ENCODE measurements at regions not wholly inside any gene's neighbourhood (a gene's known extent, or its start where the extent isn't known, plus 50 kb on each side); places are given as distances from the start of the nearest gene placed in this dataset.

- H3K27me3 ChIP-seq (ENCODE audit: insufficient read depth, low read length): no peaks in the 10 kb centered on the region
- no peaks in the 10 kb centered on the region for H3K4me1 ChIP-seq (ENCODE audit: insufficient read depth, low read length)
- H3K9me3 ChIP-seq (ENCODE audit: insufficient read depth, low read depth, low read length): no peaks in the 10 kb centered on the region
- no peak overlapping the region for H3K9ac ChIP-seq (ENCODE audit: low read depth, low read length)
- no peak overlapping the region for H3K27ac ChIP-seq (ENCODE audit: low read length)
- H3K4me3 ChIP-seq (ENCODE audit: low read length): no peak overlapping the region
- H3K36me3 ChIP-seq (ENCODE audit: insufficient read depth, low read depth, low read length): no peaks in the 10 kb centered on the region
These were observed 1147.9 kb downstream of the NLGN4X start for GRCh38 chrX:5080791-5081190.

- Histone ChIP-seq H3K4me3 (ENCODE audit: low read length) (no peak overlapping the region), H3K9me3 (ENCODE audit: insufficient read depth, low read depth, low read length) (no peaks in the 10 kb centered on the region), H3K4me1 (ENCODE audit: insufficient read depth, low read length) (no peaks in the 10 kb centered on the region), H3K9ac (ENCODE audit: low read depth, low read length) (no peak overlapping the region), H3K27me3 (ENCODE audit: insufficient read depth, low read length) (no peaks in the 10 kb centered on the region), H3K27ac (ENCODE audit: low read length) (no peak overlapping the region), H3K36me3 (ENCODE audit: insufficient read depth, low read depth, low read length) (no peaks in the 10 kb centered on the region)
These were observed 1160.1 kb downstream of the NLGN4X start for GRCh38 chrX:5068550-5068949.

- H3K27me3 ChIP-seq (ENCODE audit: insufficient read depth, low read length): no peaks in the 10 kb centered on the region
- no peak overlapping the region for H3K9ac ChIP-seq (ENCODE audit: low read depth, low read length)
- no peak overlapping the region for H3K27ac ChIP-seq (ENCODE audit: low read length)
- no peaks in the 10 kb centered on the region for H3K9me3 ChIP-seq (ENCODE audit: insufficient read depth, low read depth, low read length)
- H3K36me3 ChIP-seq (ENCODE audit: insufficient read depth, low read depth, low read length): no peaks in the 10 kb centered on the region
- H3K4me1 ChIP-seq (ENCODE audit: insufficient read depth, low read length): no peaks in the 10 kb centered on the region; the same call in 1 of the 2 replicates
- H3K4me3 ChIP-seq (ENCODE audit: low read length): no peak overlapping the region
These were observed 1170.9 kb downstream of the NLGN4X start for GRCh38 chrX:5057786-5058185.

- Histone ChIP-seq H3K4me3 (ENCODE audit: low read length) (no peak overlapping the region), H3K9ac (ENCODE audit: low read depth, low read length) (no peak overlapping the region), H3K36me3 (ENCODE audit: insufficient read depth, low read depth, low read length) (no peaks in the 10 kb centered on the region), H3K4me1 (ENCODE audit: insufficient read depth, low read length) (no peaks in the 10 kb centered on the region; the same call in 1 of the 2 replicates), H3K27ac (ENCODE audit: low read length) (no peak overlapping the region), H3K9me3 (ENCODE audit: insufficient read depth, low read depth, low read length) (no peaks in the 10 kb centered on the region), H3K27me3 (ENCODE audit: insufficient read depth, low read length) (no peaks in the 10 kb centered on the region)
These were observed 1173.8 kb downstream of the NLGN4X start for GRCh38 chrX:5054852-5055251.

GRCh38 chrX:5051831-5052491 is 1176.7 kb downstream of the NLGN4X start:
- no peak overlapping the region for H3K27ac ChIP-seq (ENCODE audit: low read length)
- no peaks in the 10 kb centered on the region for H3K27me3 ChIP-seq (ENCODE audit: insufficient read depth, low read length)
- H3K4me1 ChIP-seq (ENCODE audit: insufficient read depth, low read length): no peaks in the 10 kb centered on the region
- no peak overlapping the region for H3K4me3 ChIP-seq (ENCODE audit: low read length)
- no peak overlapping the region for H3K9ac ChIP-seq (ENCODE audit: low read depth, low read length)
- no peaks in the 10 kb centered on the region for H3K9me3 ChIP-seq (ENCODE audit: insufficient read depth, low read depth, low read length)
- no peaks in the 10 kb centered on the region for H3K36me3 ChIP-seq (ENCODE audit: insufficient read depth, low read depth, low read length)

- no peaks in the 10 kb centered on the region for H3K36me3 ChIP-seq (ENCODE audit: insufficient read depth, low read depth, low read length)
- H3K4me3 ChIP-seq (ENCODE audit: low read length): no peak overlapping the region
- H3K27me3 ChIP-seq (ENCODE audit: insufficient read depth, low read length): no peaks in the 10 kb centered on the region
- no peak overlapping the region for H3K27ac ChIP-seq (ENCODE audit: low read length)
- no peaks in the 10 kb centered on the region for H3K9me3 ChIP-seq (ENCODE audit: insufficient read depth, low read depth, low read length)
- no peaks in the 10 kb centered on the region for H3K4me1 ChIP-seq (ENCODE audit: insufficient read depth, low read length)
- no peak overlapping the region for H3K9ac ChIP-seq (ENCODE audit: low read depth, low read length)
These were observed 1186.1 kb downstream of the NLGN4X start for GRCh38 chrX:5042563-5042962.

- Histone ChIP-seq H3K9me3 (ENCODE audit: insufficient read depth, low read depth, low read length) (no peaks in the 10 kb centered on the region), H3K27me3 (ENCODE audit: insufficient read depth, low read length) (no peaks in the 10 kb centered on the region), H3K36me3 (ENCODE audit: insufficient read depth, low read depth, low read length) (no peaks in the 10 kb centered on the region), H3K4me1 (ENCODE audit: insufficient read depth, low read length) (no peaks in the 10 kb centered on the region), H3K27ac (ENCODE audit: low read length) (no peak overlapping the region), H3K4me3 (ENCODE audit: low read length) (no peak overlapping the region), H3K9ac (ENCODE audit: low read depth, low read length) (no peak overlapping the region)
These were observed 1196.9 kb downstream of the NLGN4X start for GRCh38 chrX:5031792-5032191.

GRCh38 chrX:5015451-5015850 is 1213.2 kb downstream of the NLGN4X start:
- Histone ChIP-seq H3K27me3 (ENCODE audit: insufficient read depth, low read length) (no peaks in the 10 kb centered on the region), H3K9ac (ENCODE audit: low read depth, low read length) (no peak overlapping the region), H3K27ac (ENCODE audit: low read length) (no peak overlapping the region), H3K9me3 (ENCODE audit: insufficient read depth, low read depth, low read length) (no peaks in the 10 kb centered on the region), H3K36me3 (ENCODE audit: insufficient read depth, low read depth, low read length) (no peaks in the 10 kb centered on the region), H3K4me1 (ENCODE audit: insufficient read depth, low read length) (no peaks in the 10 kb centered on the region), H3K4me3 (ENCODE audit: low read length) (no peak overlapping the region)

- Histone ChIP-seq H3K36me3 (ENCODE audit: insufficient read depth, low read depth, low read length) (no peaks in the 10 kb centered on the region), H3K4me3 (ENCODE audit: low read length) (no peak overlapping the region), H3K27me3 (ENCODE audit: insufficient read depth, low read length) (no peaks in the 10 kb centered on the region), H3K9ac (ENCODE audit: low read depth, low read length) (no peak overlapping the region), H3K9me3 (ENCODE audit: insufficient read depth, low read depth, low read length) (no peaks in the 10 kb centered on the region), H3K27ac (ENCODE audit: low read length) (no peak overlapping the region), H3K4me1 (ENCODE audit: insufficient read depth, low read length) (no peaks in the 10 kb centered on the region)
These were observed 1233.8 kb downstream of the NLGN4X start for GRCh38 chrX:4994855-4995254.

- H3K9me3 ChIP-seq (ENCODE audit: insufficient read depth, low read depth, low read length): no peaks in the 10 kb centered on the region
- no peaks in the 10 kb centered on the region for H3K4me1 ChIP-seq (ENCODE audit: insufficient read depth, low read length)
- H3K36me3 ChIP-seq (ENCODE audit: insufficient read depth, low read depth, low read length): no peaks in the 10 kb centered on the region
- H3K27me3 ChIP-seq (ENCODE audit: insufficient read depth, low read length): no peaks in the 10 kb centered on the region
- no peak overlapping the region for H3K9ac ChIP-seq (ENCODE audit: low read depth, low read length)
- H3K27ac ChIP-seq (ENCODE audit: low read length): no peak overlapping the region
- H3K4me3 ChIP-seq (ENCODE audit: low read length): no peak overlapping the region
These were observed 1250.1 kb downstream of the NLGN4X start for GRCh38 chrX:4978613-4979012.

- Histone ChIP-seq H3K36me3 (ENCODE audit: insufficient read depth, low read depth, low read length) (no peaks in the 10 kb centered on the region), H3K9me3 (ENCODE audit: insufficient read depth, low read depth, low read length) (no peaks in the 10 kb centered on the region), H3K4me1 (ENCODE audit: insufficient read depth, low read length) (no peaks in the 10 kb centered on the region), H3K27ac (ENCODE audit: low read length) (no peak overlapping the region), H3K4me3 (ENCODE audit: low read length) (no peak overlapping the region), H3K9ac (ENCODE audit: low read depth, low read length) (no peak overlapping the region), H3K27me3 (ENCODE audit: insufficient read depth, low read length) (no peaks in the 10 kb centered on the region)
These were observed 1257.0 kb downstream of the NLGN4X start for GRCh38 chrX:4971646-4972045.

GRCh38 chrX:4964112-4964511 is 1250.7 kb upstream of the PRKX start:
- Histone ChIP-seq H3K27ac (ENCODE audit: low read length) (no peak overlapping the region), H3K4me1 (ENCODE audit: insufficient read depth, low read length) (no peaks in the 10 kb centered on the region), H3K9ac (ENCODE audit: low read depth, low read length) (no peak overlapping the region), H3K4me3 (ENCODE audit: low read length) (no peak overlapping the region), H3K9me3 (ENCODE audit: insufficient read depth, low read depth, low read length) (no peaks in the 10 kb centered on the region), H3K36me3 (ENCODE audit: insufficient read depth, low read depth, low read length) (no peaks in the 10 kb centered on the region), H3K27me3 (ENCODE audit: insufficient read depth, low read length) (no peaks in the 10 kb centered on the region)
